ENCODE measurements at regions not wholly inside any gene's neighbourhood (a gene's known extent, or its start where the extent isn't known, plus 50 kb on each side); places are given as distances from the start of the nearest gene placed in this dataset.

DNA sequence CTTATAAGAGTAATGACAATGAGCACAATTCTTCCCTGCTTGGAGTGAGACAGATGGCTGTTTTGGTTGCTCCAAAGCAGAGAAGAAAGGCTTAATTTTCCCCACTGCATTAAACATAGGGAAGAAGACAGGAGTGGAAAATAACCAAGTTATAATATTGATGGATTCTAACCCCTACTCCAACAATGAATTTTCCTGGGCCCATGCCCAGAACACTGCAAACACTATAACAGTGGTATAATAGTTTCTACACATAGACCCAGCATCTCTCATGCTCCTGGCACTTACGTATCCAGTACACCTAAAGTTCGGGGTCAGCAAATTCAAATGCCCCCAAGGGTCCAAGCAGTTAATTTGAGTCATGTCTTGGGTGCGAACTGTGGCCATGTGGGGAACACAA is 613.4 kb downstream of the PLCL1 start:
- TF ChIP-seq POLR2A (IDR thresholded peaks at IDR 0.05; ENCODE audit: low read length) (no peak), GATA1 (IDR thresholded peaks at IDR 0.05; ENCODE audit: low read depth, low read length) (no peak)
